ENCODE measurements at regions not wholly inside any gene's neighbourhood (a gene's known extent, or its start where the extent isn't known, plus 50 kb on each side); places are given as distances from the start of the nearest gene placed in this dataset.

DNA sequence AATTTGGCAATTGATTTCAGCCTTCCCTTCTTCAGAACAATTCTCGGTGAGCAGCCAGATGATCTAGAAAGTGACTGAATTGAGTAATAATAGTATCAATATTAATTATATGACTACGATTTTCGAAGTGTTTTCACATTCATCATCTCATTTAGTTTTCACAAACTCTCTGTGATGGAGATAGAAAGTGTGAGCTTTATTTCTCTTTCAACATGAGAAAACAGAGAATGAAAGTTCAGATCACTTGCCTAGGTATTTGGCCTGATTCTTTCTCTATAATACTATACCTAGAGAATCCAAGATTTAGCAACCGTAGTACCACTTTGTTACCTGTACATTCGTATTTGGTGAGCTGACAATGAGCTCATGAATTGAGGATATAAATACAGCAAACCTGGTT, 739.2 kb upstream of the NR2F2 start:
- no peak for DNase-seq
- TF ChIP-seq, protein P1, sequence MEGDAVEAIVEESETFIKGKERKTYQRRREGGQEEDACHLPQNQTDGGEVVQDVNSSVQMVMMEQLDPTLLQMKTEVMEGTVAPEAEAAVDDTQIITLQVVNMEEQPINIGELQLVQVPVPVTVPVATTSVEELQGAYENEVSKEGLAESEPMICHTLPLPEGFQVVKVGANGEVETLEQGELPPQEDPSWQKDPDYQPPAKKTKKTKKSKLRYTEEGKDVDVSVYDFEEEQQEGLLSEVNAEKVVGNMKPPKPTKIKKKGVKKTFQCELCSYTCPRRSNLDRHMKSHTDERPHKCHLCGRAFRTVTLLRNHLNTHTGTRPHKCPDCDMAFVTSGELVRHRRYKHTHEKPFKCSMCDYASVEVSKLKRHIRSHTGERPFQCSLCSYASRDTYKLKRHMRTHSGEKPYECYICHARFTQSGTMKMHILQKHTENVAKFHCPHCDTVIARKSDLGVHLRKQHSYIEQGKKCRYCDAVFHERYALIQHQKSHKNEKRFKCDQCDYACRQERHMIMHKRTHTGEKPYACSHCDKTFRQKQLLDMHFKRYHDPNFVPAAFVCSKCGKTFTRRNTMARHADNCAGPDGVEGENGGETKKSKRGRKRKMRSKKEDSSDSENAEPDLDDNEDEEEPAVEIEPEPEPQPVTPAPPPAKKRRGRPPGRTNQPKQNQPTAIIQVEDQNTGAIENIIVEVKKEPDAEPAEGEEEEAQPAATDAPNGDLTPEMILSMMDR (IDR thresholded peaks at IDR 0.05) = no peak
- no peak for TF ChIP-seq POLR2A (IDR thresholded peaks at IDR 0.05)
- H3K9me3 ChIP-seq (replicated peaks in 1 of 3) = no peaks in the 10 kb centered on the region
- H3K27me3 ChIP-seq = no peaks in the 10 kb centered on the region
- no peak overlapping the region for H3K27ac ChIP-seq
- H3K4me1 ChIP-seq (replicated peaks in 1 of 2) = no peaks in the 10 kb centered on the region
- 70 to 86% (median 81%) methylated on average over 5 of the region's 5 CpGs for WGBS, 4 donors
- no peaks in the 10 kb centered on the region for H3K36me3 ChIP-seq (replicated peaks in 1 of 2)
- H3K4me3 ChIP-seq = no peak overlapping the region
- intact Hi-C loops (cut with DNase I) = no loop called here

- Histone ChIP-seq H3K27ac (no peak overlapping the region), H3K4me1 (replicated peaks in 1 of 2) (no peaks in the 10 kb centered on the region), H3K27me3 (no peaks in the 10 kb centered on the region), H3K36me3 (replicated peaks in 1 of 2) (no peaks in the 10 kb centered on the region), H3K9me3 (replicated peaks in 1 of 3) (no peaks in the 10 kb centered on the region), H3K4me3 (no peak overlapping the region)
- intact Hi-C loops (cut with DNase I) = no loop called here
- WGBS, 4 donors = 42 to 61% (median 53%) methylated on average over 3 of the region's 3 CpGs
- DNase-seq = no peak
- TF ChIP-seq POLR2A (IDR thresholded peaks at IDR 0.05) = no peak
- TF ChIP-seq, protein P1 (IDR thresholded peaks at IDR 0.05) = no peak
Measured at GRCh38 chr15:95591886-95592285, 738.6 kb upstream of the NR2F2 start.

GRCh38 chr15:95594496-95594895, 736.0 kb upstream of the NR2F2 start:
- DNase-seq = no peak
- Histone ChIP-seq H3K27me3 (no peaks in the 10 kb centered on the region), H3K9me3 (replicated peaks in 1 of 3) (no peaks in the 10 kb centered on the region), H3K4me3 (no peak overlapping the region), H3K27ac (no peak overlapping the region), H3K36me3 (replicated peaks in 1 of 2) (no peaks in the 10 kb centered on the region), H3K4me1 (replicated peaks in 1 of 2) (no peaks in the 10 kb centered on the region)
- TF ChIP-seq POLR2A (IDR thresholded peaks at IDR 0.05) = no peak
- TF ChIP-seq, protein P1 (IDR thresholded peaks at IDR 0.05) = no peak
- WGBS, 4 donors = 84 to 90% (median 87%) methylated on average over 4 of the region's 4 CpGs
- intact Hi-C loops (cut with DNase I) = no loop called here

DNA sequence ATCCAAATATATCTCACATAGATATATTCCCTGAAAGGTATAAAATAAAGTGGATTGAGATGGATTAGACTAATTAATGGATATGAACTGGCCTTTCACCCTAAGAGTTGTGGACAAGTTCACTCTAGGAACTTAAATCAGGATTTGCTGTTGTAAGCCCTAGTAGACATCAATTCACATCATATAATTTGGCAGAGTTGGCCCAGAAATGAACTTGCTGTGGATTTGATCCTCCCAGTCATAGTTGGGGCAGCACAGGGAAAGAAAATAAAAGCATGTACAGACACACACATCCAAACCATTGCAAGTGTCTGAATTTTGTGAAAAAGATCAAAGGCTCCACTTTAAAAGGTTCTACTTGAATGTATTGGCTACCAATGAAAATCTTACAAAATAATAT, 734.7 kb upstream of the NR2F2 start:
- Histone ChIP-seq H3K4me1 (replicated peaks in 1 of 2) (no peaks in the 10 kb centered on the region), H3K27ac (no peak overlapping the region), H3K27me3 (no peaks in the 10 kb centered on the region), H3K9me3 (replicated peaks in 1 of 3) (no peaks in the 10 kb centered on the region), H3K4me3 (no peak overlapping the region), H3K36me3 (replicated peaks in 1 of 2) (no peaks in the 10 kb centered on the region)
- intact Hi-C loops (cut with DNase I) = no loop called here
- DNase-seq = no peak
- TF ChIP-seq POLR2A (IDR thresholded peaks at IDR 0.05) = no peak
- TF ChIP-seq, protein P1 (IDR thresholded peaks at IDR 0.05) = no peak
